ENCODE measurements at regions not wholly inside any gene's neighbourhood (a gene's known extent, or its start where the extent isn't known, plus 50 kb on each side); places are given as distances from the start of the nearest gene placed in this dataset.

DNA sequence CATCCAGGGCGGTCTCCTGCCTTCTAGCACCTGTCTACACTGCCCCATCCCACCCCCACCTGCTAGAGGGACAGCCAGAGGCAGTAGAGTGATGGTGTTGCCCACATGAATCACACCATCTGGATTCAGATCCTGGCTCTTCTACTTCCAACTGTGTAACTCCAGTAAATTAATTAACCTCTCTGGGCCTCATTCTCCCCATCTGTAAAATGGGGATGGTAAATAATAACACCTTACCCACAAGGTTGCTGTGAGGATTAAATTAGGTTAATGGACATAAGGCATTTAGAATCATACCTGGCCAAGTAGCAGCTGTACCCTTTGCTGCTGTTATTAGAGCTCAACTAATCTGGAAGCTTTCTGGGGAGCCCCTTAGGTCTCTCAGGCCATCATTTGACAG lies 149.6 kb upstream of the BCOR start:
- DNase-seq (ENCODE audit: low read depth, low spot score) (no peak), ATAC-seq (no peak), FAIRE-seq (no peak)
- no peaks in the 10 kb centered on the region for H3K36me3 ChIP-seq (ENCODE audit: control insufficient read depth in 2 of 2, insufficient read depth in 2 of 2, low read length in 1 of 2)
- no TSS peak for BruUV-seq (replicated peaks)
- RAD21 ChIA-PET (ENCODE audit: unreplicated experiment): no interaction called here
- in situ Hi-C loops (cut with MboI): no loop called here
- intact Hi-C loops (cut with micrococcal nuclease; ENCODE audit: unreplicated experiment): no loop called here
- SMC1A ChIA-PET (ENCODE audit: uncharacterized antibody, unreplicated experiment): no interaction called here
- 0% methylated on average over 1 of the region's 1 CpG for WGBS (ENCODE audit: insufficient coverage, insufficient replicate concordance, low lambda C conversion rate, missing lambda C conversion rate)
- POLR2A ChIA-PET: no interaction called here
- no peak overlapping the region for H2AFZ ChIP-seq (ENCODE audit: control insufficient read depth, low read depth, low read length)
- no peak overlapping the region for H3K27ac ChIP-seq (ENCODE audit: control insufficient read depth, insufficient read depth)
- no peak overlapping the region for H3K4me2 ChIP-seq (ENCODE audit: control insufficient read depth, insufficient read depth)
- no peaks in the 10 kb centered on the region for H4K20me1 ChIP-seq (ENCODE audit: control insufficient read depth, insufficient read depth)
- no peak for TF ChIP-seq SREBF2 (IDR thresholded peaks at IDR 0.05; ENCODE audit: low read length)
- no peak for TF ChIP-seq BACH1 (IDR thresholded peaks at IDR 0.05; ENCODE audit: borderline replicate concordance)
- no peak for TF ChIP-seq POLR2A (IDR thresholded peaks at IDR 0.05; ENCODE audit: low read depth, low read length)
- TF ChIP-seq JUND (IDR thresholded peaks at IDR 0.05; ENCODE audit: low read depth, low read length): no peak
- TF ChIP-seq NFXL1 (IDR thresholded peaks at IDR 0.05; ENCODE audit: borderline replicate concordance): no peak
- no peak for TF ChIP-seq ZBED1 (IDR thresholded peaks at IDR 0.05; ENCODE audit: borderline replicate concordance)
- no peak for TF ChIP-seq STAT1 (conservative IDR thresholded peaks at IDR 0.05)
- no peak for TF ChIP-seq MXI1 (IDR thresholded peaks at IDR 0.05; ENCODE audit: low read depth, low read length)
- H3K79me2 ChIP-seq (ENCODE audit: control insufficient read depth, insufficient read depth, low read length): no peaks in the 10 kb centered on the region
- H3K4me3 ChIP-seq: no peak overlapping the region
- H3K9ac ChIP-seq (ENCODE audit: control insufficient read depth, insufficient read depth, low read length): no peak overlapping the region
- CTCF ChIA-PET: no interaction called here
- H3K4me1 ChIP-seq (ENCODE audit: control insufficient read depth, insufficient read depth, low read length): no peaks in the 10 kb centered on the region
- H3K27me3 ChIP-seq (replicated peaks in 1 of 2; ENCODE audit: control insufficient read depth in 2 of 2, insufficient read depth in 2 of 2, low read length in 1 of 2): no peaks in the 10 kb centered on the region
- H3K9me3 ChIP-seq (replicated peaks; ENCODE audit: control insufficient read depth, insufficient read depth, low read length): no peaks in the 10 kb centered on the region

- SMC1A ChIA-PET (ENCODE audit: uncharacterized antibody, unreplicated experiment): no interaction called here
- POLR2A ChIA-PET: no interaction called here
- intact Hi-C loops (cut with micrococcal nuclease; ENCODE audit: unreplicated experiment) (no loop called here), in situ Hi-C loops (cut with MboI) (no loop called here)
- FAIRE-seq (no peak), DNase-seq (ENCODE audit: low read depth, low spot score) (no peak), ATAC-seq (no peak)
- Histone ChIP-seq H4K20me1 (ENCODE audit: control insufficient read depth, insufficient read depth) (no peaks in the 10 kb centered on the region), H3K27ac (ENCODE audit: control insufficient read depth, insufficient read depth) (no peak overlapping the region), H3K36me3 (ENCODE audit: control insufficient read depth in 2 of 2, insufficient read depth in 2 of 2, low read length in 1 of 2) (no peaks in the 10 kb centered on the region), H3K79me2 (ENCODE audit: control insufficient read depth, insufficient read depth, low read length) (no peaks in the 10 kb centered on the region), H3K4me3 (no peak overlapping the region), H2AFZ (ENCODE audit: control insufficient read depth, low read depth, low read length) (no peak overlapping the region), H3K4me2 (ENCODE audit: control insufficient read depth, insufficient read depth) (no peak overlapping the region), H3K9ac (ENCODE audit: control insufficient read depth, insufficient read depth, low read length) (no peak overlapping the region), H3K9me3 (replicated peaks; ENCODE audit: control insufficient read depth, insufficient read depth, low read length) (no peaks in the 10 kb centered on the region), H3K27me3 (replicated peaks in 1 of 2; ENCODE audit: control insufficient read depth in 2 of 2, insufficient read depth in 2 of 2, low read length in 1 of 2) (no peaks in the 10 kb centered on the region), H3K4me1 (ENCODE audit: control insufficient read depth, insufficient read depth, low read length) (no peaks in the 10 kb centered on the region)
- BruUV-seq (replicated peaks): no TSS peak
- WGBS (ENCODE audit: insufficient coverage, insufficient replicate concordance, low lambda C conversion rate, missing lambda C conversion rate): 50% methylated on average over 12 of the region's 12 CpGs
- CTCF ChIA-PET: no interaction called here
- RAD21 ChIA-PET (ENCODE audit: unreplicated experiment): no interaction called here
- TF ChIP-seq PAX8 (IDR thresholded peaks at IDR 0.05) (no peak), HDGF (IDR thresholded peaks at IDR 0.05) (no peak), RAD21 (IDR thresholded peaks at IDR 0.05; ENCODE audit: insufficient read depth, low read depth, low read length) (no peak), HCFC1 (IDR thresholded peaks at IDR 0.05; ENCODE audit: low read length) (no peak), POLR2AphosphoS5 (IDR thresholded peaks at IDR 0.05; ENCODE audit: low read length) (no peak), EED (IDR thresholded peaks at IDR 0.05; ENCODE audit: low read depth) (no peak), POU2F2 (IDR thresholded peaks at IDR 0.05; ENCODE audit: borderline replicate concordance, low read depth, low read length) (no peak), MYC (IDR thresholded peaks at IDR 0.05; ENCODE audit: insufficient read depth, insufficient read length, insufficient replicate concordance, low read length, severe bottlenecking) (no peak), SIN3A (IDR thresholded peaks at IDR 0.05; ENCODE audit: low read depth, low read length) (no peak)
- TF ChIP-seq, protein P1, sequence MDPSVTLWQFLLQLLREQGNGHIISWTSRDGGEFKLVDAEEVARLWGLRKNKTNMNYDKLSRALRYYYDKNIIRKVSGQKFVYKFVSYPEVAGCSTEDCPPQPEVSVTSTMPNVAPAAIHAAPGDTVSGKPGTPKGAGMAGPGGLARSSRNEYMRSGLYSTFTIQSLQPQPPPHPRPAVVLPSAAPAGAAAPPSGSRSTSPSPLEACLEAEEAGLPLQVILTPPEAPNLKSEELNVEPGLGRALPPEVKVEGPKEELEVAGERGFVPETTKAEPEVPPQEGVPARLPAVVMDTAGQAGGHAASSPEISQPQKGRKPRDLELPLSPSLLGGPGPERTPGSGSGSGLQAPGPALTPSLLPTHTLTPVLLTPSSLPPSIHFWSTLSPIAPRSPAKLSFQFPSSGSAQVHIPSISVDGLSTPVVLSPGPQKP (IDR thresholded peaks at IDR 0.05; ENCODE audit: low read depth, low read length): no peak
- TF ChIP-seq, protein P2, sequence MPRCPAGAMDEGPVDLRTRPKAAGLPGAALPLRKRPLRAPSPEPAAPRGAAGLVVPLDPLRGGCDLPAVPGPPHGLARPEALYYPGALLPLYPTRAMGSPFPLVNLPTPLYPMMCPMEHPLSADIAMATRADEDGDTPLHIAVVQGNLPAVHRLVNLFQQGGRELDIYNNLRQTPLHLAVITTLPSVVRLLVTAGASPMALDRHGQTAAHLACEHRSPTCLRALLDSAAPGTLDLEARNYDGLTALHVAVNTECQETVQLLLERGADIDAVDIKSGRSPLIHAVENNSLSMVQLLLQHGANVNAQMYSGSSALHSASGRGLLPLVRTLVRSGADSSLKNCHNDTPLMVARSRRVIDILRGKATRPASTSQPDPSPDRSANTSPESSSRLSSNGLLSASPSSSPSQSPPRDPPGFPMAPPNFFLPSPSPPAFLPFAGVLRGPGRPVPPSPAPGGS (IDR thresholded peaks at IDR 0.05; ENCODE audit: borderline replicate concordance, insufficient read depth, low read depth, low read length, poor library complexity, severe bottlenecking): no peak
These were observed 147.8 kb upstream of the BCOR start for GRCh38 chrX:40245488-40246071.
